Skeletal muscle cell (primary cell): ENCODE measurements at regions not wholly inside any gene's neighbourhood (a gene's known extent, or its start where the extent isn't known, plus 50 kb on each side); places are given as distances from the start of the nearest gene placed in this dataset.
"Not testable (repeated sequence)": the region's sequence is repeated elsewhere in the genome, so short reads cannot be mapped to it uniquely, and the experiment has no call there.

Experiments used
- DNase-seq: peaks from one replicate; pipeline ENCODE4 v3.0.0-alpha.2; 2010; ENCODE audit warnings: low read depth
- H3K4me3 ChIP-seq: 2 replicates; pipeline ENCODE4 v1.5.1; 2011; ENCODE audit warnings: low read depth, mild to moderate bottlenecking, control low read depth, low read length, moderate library complexity

DNA sequence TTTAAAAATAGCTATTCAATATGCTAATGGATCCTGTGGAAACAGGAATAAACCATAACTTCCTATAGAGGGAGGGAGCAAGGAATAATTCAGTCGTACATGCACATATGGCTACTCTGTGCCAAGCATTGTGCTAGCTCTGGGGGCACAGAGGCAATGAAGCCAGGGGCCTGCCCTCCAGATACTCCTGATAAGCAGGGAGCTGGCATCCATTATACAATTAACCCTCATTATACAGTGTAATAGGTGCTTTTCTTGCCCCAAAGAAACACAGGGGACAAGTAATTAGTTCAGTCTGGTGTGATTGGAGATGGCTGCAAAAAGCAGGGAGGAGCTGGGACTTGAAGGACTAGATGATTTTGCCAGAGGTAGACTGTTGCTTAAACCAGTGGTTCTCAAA, 200.4 kb downstream of the SREK1 start:
- no peak for DNase-seq
- no peak overlapping the region for H3K4me3 ChIP-seq

DNA sequence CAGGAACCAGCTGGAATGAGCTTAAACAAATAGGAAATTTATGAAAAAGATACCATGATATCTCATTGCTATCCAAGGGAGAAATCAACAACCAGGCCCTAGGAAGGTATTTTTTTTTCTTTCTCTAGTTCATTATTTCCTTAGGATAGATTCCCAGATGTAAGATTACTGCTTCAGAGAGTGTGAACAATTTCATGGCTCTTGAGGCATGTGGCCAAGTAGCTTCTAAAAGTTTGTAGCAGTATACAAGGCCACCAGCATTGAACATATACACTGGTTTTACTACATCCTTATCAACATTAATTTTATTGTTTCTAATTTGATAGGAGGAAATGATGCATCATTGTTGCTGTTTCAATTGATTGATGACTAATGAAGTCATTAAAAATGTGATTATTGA, 201.2 kb downstream of the SREK1 start:
- no peak for DNase-seq
- H3K4me3 ChIP-seq: no peak overlapping the region

DNA sequence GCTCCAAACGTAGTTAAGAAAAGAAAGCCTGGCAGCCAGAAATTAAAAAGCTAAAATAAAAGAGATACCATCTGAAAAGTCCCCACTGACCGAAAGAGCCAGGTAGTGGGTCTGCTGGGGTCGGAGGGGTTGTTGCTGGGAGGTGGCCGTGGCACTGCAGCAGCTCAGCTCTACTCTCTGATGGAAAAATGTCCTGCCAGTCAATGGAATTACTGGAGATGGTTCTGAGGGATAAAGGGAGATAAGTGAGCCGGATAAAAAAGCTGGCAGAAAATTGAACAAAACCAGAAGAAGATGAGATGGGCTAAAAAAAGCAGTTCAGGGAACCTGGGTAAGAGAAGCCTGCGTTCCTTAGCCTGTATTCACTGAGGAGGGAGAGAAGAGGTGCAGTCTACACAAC, 202.8 kb downstream of the SREK1 start:
- no peak overlapping the region for H3K4me3 ChIP-seq
- no peak for DNase-seq

DNA sequence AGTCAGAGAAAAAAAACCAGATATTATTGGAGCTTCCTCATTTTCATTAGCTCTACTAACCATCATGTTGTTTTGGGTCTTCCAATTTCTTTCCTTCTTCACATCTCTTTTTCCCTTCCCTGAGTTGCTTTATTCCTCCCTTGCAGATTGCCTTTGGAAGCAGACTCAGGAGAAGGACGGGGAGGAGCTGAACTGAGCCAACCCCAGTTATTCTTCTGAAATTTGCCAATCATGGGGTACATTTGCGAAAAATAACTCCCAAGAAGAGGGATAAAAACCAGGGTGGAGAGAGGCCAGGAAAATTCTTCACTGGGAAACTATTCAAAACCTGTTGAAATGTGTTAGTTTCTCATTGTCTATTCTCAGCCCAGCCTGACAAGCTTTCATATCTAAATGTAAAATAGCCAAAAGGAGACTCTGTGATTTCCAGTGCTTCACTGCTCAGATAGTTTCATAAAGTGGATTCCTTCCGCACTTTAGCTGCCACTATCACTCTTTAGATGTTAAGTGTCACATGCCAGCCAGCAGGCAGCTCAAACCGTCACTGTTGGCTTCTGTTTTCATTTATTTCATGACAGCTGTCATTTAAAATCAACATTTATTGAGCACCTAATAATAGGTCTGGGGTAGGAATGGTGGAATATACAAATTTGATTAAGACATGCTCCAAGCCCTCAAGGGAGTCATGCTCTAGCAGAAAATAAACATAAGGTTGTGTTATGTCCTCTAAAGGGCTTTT, 204.5 kb downstream of the SREK1 start:
- no peak for DNase-seq

DNA sequence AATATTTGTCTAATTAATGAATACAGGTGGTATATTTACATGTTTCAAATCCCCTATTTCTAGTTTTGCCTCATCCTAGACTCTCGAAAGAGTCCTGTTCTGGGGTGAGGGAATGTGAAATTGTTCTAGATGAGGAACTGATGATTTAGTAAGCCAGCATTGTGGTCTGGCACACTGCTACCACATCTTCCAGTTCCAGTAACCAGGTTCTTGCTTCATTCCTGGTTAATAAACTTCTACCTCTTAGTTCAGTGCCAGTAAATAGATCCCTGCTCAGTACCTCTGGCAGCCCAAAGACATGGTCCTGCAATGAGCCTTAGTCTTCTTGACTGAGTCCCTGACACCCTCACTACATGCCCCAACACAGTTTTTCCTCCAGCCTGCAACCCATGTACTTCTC, 207.7 kb downstream of the SREK1 start:
- no peak for DNase-seq
- H3K4me3 ChIP-seq: no peak overlapping the region

More for the DNA sequence above, 204.5 kb downstream of the SREK1 start:
- no peak overlapping the region for H3K4me3 ChIP-seq

DNA sequence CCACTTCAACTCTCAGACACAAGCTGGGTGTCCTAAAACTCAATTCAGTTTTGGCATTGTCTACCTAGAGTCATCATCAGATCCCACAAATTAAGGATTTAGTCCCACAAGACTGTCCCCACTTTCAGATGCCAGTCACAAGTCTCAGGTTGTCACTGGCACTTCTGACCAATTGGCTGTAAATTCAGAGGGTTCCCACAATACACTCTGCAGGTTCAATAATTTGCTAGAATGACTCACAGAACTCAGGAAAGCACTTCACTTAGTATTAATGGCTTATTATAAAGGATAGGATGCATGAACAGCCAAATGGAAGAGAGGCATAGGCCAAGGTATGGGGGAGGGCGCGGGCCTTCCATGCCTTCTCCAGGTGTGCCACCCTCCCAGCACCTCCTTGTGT, 209.1 kb downstream of the SREK1 start:
- no peak overlapping the region for H3K4me3 ChIP-seq
- no peak for DNase-seq

DNA sequence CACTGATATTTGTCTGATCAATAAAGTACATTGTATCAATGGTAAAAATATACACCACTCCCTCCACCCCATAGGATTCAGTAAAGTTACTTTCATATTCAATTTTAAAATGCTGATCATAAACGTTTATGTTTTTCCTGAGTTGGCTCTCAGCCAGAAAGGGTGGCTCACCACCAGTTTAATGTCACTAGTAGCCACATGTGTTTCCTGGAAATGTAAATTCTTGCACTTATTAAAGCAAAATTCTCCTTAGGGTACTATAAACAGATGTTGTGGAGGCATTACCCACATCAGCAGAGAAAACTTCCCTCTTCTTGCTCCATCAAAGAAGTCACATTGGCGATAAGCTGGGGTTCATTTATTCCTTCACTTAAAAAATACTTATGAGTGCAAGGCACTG, 210.3 kb downstream of the SREK1 start:
- DNase-seq: no peak
- H3K4me3 ChIP-seq: no peak overlapping the region

DNA sequence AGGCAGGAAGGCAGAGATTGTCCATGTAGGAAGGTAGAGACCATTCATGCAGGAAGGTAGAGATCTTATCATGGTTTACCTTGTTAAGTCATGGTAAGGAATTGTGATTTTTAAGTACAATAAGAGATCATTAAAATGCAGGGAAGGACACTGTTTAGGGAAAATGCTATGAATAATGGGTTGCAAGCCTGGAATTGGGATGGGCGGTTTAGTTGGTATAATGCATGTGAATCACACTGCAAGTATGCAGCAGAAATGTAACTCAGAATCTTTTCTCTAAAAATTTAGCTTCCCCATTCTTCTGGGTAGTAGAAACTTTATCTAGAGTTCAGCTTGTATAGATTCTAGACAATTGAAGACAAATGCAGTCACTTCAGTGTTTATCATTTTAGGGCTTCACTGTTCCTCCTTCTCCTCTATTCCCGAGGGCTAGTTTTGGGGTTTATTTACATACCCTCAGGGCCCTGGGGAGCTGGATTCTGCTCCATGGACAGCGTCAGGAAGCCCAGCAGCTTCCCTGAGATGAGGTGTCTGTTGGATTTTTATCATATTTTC, 212.0 kb downstream of the SREK1 start:
- no peak overlapping the region for H3K4me3 ChIP-seq
- no peak for DNase-seq

DNA sequence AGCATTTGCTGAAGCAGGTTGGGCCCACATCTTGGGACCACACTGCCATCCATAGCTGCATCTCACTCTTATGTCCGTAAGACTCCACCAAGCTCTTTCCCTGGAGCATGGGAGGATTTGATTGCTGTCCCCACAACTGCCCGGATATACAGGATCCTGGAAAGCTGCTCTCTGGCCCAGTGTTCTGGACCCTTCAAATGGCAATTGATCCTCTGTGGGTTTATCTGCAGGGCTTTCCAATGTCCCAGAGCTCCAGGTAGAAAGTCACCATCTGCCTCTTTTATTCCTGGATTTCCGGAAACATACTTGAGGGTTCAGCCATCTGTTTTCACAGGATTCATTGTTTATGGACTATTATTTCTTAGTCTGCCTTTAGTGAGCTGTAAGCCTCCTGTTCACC, 214.6 kb downstream of the SREK1 start:
- H3K4me3 ChIP-seq: no peak overlapping the region
- DNase-seq: no peak

DNA sequence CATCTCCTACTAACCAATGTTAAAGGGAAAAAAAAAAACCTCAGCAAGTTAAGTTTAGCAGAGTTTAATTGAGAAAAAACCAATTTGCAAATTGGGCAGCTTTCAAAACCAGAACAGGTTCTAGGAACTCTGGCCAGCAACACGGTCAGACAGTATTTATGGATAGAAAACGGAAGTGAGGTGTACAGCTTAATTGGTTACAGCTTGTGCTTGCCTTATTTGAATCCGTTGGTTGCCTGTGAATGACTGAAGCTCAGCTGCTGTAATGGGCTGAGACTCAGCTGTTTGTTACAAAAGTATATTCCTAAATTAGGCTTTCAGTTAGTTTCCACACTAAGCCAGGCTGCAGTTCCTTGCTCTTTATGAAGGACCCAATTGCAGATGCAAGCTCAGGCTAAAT, 217.0 kb downstream of the SREK1 start:
- no peak overlapping the region for H3K4me3 ChIP-seq
- no peak for DNase-seq

DNA sequence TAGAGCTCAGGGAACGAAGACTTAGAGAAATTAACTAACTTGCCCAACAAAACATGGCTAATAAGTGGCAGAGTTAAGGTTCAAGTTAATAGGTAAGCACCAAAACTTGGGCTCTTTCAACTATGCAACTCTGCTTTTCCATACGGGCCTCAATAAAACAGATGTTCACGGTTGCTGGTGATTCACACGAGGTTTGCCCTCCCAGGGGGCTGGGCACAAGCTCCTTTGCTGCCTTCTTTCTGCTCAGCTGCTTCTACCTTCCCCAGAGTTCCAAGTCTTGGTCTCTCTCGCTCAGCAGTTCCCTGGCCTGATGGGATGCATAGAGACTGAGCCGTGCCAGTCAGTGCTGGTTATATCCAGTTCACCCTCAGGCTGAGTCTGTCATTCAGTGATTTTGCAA, 217.9 kb downstream of the SREK1 start:
- no peak overlapping the region for H3K4me3 ChIP-seq
- DNase-seq: no peak

DNA sequence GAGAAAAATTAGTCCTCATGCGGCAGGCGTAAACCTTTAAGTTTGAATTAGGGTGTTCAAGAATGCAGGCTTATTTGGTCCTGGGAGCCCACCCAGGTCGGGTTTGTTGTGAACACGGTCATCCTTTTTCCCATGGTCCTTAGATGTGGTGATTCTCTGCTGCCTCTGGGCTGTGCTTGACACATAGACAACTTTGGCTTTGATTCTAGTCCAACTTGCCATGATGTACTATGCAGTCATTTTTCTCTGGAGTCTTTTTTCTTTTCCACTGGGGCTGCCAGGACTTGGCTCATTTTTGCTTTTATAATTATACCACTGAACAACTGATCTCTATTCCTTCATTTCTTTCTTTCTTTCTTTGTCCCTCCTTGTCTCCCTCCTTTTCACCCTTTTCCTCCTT, 218.6 kb downstream of the SREK1 start:
- H3K4me3 ChIP-seq: no peak overlapping the region
- DNase-seq: no peak

DNA sequence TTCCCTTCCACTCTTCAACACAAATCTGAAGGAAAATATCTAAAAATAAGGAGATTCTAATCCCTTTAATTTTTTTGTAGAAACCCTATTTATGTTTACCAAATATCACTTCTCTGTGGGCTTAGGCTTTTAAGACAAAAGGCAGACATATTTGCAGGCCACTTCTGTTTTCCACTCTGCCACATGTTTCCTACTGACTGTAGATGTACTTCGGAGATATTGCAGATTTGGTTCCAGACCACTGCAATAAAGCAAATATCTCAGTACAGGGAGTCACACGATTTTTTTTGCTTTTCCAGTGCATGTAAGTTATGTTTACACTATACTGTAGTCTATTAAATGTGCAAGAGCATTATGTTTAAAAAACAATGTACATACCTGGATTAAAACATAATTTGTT, 219.0 kb downstream of the SREK1 start:
- DNase-seq: no peak
- no peak overlapping the region for H3K4me3 ChIP-seq

DNA sequence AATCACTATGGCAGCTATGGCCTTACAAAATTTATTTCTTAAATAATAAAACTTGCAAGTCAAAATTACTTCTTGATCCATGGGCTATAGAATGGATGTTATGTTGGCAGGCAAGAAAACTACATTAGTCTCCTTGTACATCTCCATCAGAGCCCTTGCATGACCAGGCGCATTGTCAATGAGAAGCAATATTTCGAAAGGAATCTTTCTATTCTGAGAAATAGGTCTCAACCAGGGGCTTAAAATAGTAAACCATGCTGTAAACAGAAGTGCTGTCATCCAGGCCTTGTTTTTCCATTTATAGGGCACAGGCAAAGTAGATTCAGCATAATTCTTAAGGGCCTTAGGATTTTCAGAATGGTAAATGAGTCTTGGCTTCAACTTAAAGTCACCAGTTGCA, 220.1 kb downstream of the SREK1 start:
- DNase-seq: no peak
- no peak overlapping the region for H3K4me3 ChIP-seq

DNA sequence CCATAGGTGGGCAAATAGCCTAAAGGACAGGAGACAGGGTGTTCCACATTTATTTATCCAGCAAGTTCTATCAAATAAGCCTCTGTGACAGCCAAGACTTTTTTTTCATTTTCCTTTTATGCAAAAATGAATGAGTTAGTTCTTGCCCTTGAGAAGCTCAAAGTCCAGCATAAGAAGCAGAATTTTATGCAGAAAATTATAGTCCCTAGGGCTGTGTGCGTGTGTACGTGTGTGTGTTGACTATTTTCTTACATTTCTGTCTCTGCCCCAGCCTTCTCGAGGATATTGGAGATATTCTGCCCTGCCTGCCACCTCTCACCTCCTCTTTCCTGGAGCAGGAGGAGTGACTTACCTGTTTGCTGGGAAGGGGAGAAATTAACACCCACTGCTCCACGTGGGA, 221.9 kb downstream of the SREK1 start:
- H3K4me3 ChIP-seq: no peak overlapping the region
- no peak for DNase-seq

DNA sequence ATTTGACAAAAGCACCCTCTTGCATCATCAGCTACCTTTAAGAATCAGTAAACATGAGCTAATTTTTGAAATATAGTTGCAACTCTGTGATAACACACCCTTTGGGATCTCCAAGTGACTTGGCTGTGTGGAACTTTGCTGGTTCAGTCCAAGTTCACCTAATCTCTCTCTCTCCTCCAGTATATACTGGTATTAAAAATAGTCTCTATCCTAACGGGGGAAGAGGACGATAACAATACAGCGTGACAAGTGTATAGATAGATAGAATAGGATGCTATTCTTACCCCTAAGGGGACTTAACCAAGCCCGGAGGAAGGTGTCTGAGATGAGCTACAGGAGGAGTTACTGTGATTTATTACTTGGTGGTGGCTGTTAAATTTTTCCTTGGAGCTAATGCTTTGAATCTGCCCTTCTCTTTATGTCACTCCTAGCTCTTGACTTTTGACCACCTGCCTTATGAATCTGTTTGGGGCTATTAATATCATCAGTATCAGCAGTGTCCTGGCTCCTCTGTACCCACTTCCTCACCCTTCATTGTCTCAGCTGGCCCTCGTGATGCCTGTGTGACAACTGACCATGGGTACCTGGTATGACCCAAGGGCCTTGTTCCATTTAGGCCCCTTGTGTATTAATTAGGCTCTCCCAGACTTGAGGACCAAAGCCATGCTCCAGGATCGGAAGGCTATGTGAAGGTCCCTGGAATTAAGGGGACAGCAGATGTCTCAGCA, 223.9 kb downstream of the SREK1 start:
- DNase-seq: no peak
- no peak overlapping the region for H3K4me3 ChIP-seq

DNA sequence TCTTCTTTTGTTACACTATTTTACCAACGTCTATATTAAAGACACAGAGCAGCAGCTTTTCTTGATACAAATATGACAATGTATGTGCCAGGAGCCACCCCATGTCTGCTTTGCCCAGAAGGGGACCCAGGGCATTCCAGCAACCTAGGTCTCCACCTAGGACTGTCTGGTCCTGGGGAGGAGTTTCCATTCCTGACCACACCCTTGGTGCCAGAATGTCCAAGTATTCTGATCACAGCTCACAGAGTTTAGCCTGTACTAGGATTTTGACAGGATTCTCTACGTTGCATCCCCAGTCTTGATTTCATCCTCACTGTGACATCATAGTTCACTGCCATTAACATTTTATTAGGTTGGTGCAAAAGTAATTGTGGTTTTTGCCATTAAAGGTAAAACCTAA, 224.7 kb downstream of the SREK1 start:
- no peak for DNase-seq
- no peak overlapping the region for H3K4me3 ChIP-seq

DNA sequence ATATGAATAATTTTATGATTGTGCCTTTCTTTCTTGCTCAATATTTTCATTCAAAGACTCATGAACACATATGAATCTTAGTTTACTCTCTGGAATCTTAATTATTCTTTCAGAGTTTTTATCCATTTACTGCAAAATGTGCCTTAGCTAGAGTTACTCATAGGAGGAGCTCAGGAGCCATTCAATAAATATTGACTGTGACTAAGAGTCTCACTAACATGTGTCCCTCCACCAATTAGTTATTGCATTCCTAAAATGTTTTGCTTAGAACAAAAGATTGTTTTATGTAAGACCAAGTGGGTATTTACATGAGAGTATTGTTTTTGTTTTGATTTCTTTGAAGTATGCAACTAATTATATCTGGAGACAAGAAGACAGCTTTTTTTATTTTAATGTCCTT, 218.4 kb upstream of the MAST4 start:
- DNase-seq: no peak

DNA sequence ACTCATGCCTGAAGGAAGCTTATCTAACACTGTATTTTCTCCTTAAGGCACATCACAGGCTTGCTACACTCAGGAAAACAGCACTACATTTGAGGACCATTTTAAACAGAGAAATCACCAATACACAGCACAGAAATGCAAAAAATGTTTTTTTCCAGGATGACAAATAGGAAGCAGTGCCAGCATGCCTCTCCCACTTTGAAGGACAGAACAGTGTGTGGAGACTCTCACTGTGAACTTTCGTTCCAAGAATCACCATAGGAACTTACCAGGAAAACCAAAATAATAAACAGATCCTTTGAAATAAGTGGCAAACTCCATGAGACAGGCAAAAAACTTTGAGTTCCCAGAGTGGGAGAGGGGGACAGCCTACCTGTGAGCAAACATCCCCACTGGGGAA, 217.8 kb upstream of the MAST4 start:
- DNase-seq: no peak
- H3K4me3 ChIP-seq: no peak overlapping the region

More for the DNA sequence above, 218.4 kb upstream of the MAST4 start:
- no peak overlapping the region for H3K4me3 ChIP-seq

DNA sequence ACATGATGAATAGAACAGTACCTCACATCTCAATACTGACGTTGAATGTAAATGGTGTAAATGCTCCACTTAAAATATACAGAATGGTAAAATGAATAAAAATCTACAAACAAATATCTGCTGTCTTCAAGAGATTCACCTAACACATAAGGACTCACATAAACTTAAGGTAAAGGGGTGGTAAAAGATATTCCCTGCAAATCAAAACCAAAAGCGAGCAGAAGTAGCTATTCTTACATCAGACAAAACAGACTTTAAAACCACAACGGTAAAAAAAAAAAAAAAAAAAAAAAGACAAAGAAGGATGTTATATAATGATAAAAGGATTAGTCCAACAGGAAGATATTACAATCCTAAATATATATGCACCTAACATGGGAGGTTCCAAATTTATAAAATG, 214.0 kb upstream of the MAST4 start:
- H3K4me3 ChIP-seq: no peak overlapping the region
- DNase-seq: no peak

DNA sequence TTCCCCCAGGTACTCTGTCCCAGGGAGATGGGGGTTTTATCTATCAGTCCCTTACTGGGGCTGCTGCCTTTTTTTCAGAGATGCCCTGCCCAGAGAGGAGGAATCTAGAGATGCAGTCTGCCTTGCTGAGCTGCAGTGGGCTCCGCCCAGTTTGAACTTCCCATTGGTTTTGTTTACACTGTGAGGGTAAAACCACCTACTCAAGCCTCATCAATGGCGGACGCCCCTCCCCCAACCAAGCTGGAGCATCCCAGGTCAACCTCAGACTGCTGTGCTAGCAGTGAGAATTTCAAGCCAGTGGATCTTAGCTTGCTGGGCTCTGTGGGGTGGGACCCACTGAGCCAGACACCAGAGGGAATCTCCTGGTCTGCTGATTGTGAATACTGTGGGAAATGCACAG, 191.0 kb upstream of the MAST4 start:
- DNase-seq, H3K4me3 ChIP-seq: not testable (repeated sequence)
